ENCODE measurements at regions not wholly inside any gene's neighbourhood (a gene's known extent, or its start where the extent isn't known, plus 50 kb on each side); places are given as distances from the start of the nearest gene placed in this dataset.
"Not testable (repeated sequence)": the region's sequence is repeated elsewhere in the genome, so short reads cannot be mapped to it uniquely, and the experiment has no call there.

GRCh38 chr5:158607088-158607487 is 492.6 kb downstream of the EBF1 start:
- in situ Hi-C loops (cut with MboI; ENCODE audit: low sequenced_read_pairs): no loop called here

- in situ Hi-C loops (cut with MboI; ENCODE audit: low sequenced_read_pairs): no loop called here
Measured at GRCh38 chr5:158606233-158606632, 493.5 kb downstream of the EBF1 start.

GRCh38 chr5:158602981-158603380 is 496.7 kb downstream of the EBF1 start:
- in situ Hi-C loops (cut with MboI; ENCODE audit: low sequenced_read_pairs): no loop called here

- in situ Hi-C loops (cut with MboI; ENCODE audit: low sequenced_read_pairs): no loop called here
Measured at GRCh38 chr5:158601118-158601517, 498.6 kb downstream of the EBF1 start.

- in situ Hi-C loops (cut with MboI; ENCODE audit: low sequenced_read_pairs): no loop called here
Measured at GRCh38 chr5:158600679-158601078, 499.0 kb downstream of the EBF1 start.

- in situ Hi-C loops (cut with MboI; ENCODE audit: low sequenced_read_pairs): no loop called here
Measured at GRCh38 chr5:158599157-158599556, 500.6 kb downstream of the EBF1 start.

- in situ Hi-C loops (cut with MboI; ENCODE audit: low sequenced_read_pairs): no loop called here
Measured at GRCh38 chr5:158594595-158595242, 505.0 kb downstream of the EBF1 start.

- in situ Hi-C loops (cut with MboI; ENCODE audit: low sequenced_read_pairs): no loop called here
Measured at GRCh38 chr5:158593925-158594324, 505.8 kb downstream of the EBF1 start.

- in situ Hi-C loops (cut with MboI; ENCODE audit: low sequenced_read_pairs): no loop called here
Measured at GRCh38 chr5:158591301-158591863, 508.3 kb downstream of the EBF1 start.

- in situ Hi-C loops (cut with MboI; ENCODE audit: low sequenced_read_pairs): no loop called here
Measured at GRCh38 chr5:158590746-158591300, 508.9 kb downstream of the EBF1 start.

GRCh38 chr5:158589939-158590338 is 509.8 kb downstream of the EBF1 start:
- in situ Hi-C loops (cut with MboI; ENCODE audit: low sequenced_read_pairs): no loop called here

GRCh38 chr5:158588617-158589016 is 511.1 kb downstream of the EBF1 start:
- in situ Hi-C loops (cut with MboI; ENCODE audit: low sequenced_read_pairs): no loop called here

GRCh38 chr5:158586054-158586453 is 513.7 kb downstream of the EBF1 start:
- in situ Hi-C loops (cut with MboI; ENCODE audit: low sequenced_read_pairs): no loop called here

GRCh38 chr5:158582669-158583068 is 517.0 kb downstream of the EBF1 start:
- in situ Hi-C loops (cut with MboI; ENCODE audit: low sequenced_read_pairs): not testable (repeated sequence)

GRCh38 chr5:158573829-158574228 is 525.9 kb downstream of the EBF1 start:
- in situ Hi-C loops (cut with MboI; ENCODE audit: low sequenced_read_pairs): no loop called here

- in situ Hi-C loops (cut with MboI; ENCODE audit: low sequenced_read_pairs): no loop called here
Measured at GRCh38 chr5:158570502-158570901, 529.2 kb downstream of the EBF1 start.

GRCh38 chr5:158569534-158569933 is 530.2 kb downstream of the EBF1 start:
- in situ Hi-C loops (cut with MboI; ENCODE audit: low sequenced_read_pairs): no loop called here

GRCh38 chr5:158565017-158565789 is 534.5 kb downstream of the EBF1 start:
- in situ Hi-C loops (cut with MboI; ENCODE audit: low sequenced_read_pairs): no loop called here

- in situ Hi-C loops (cut with MboI; ENCODE audit: low sequenced_read_pairs): no loop called here
Measured at GRCh38 chr5:158563760-158564390, 535.8 kb downstream of the EBF1 start.

GRCh38 chr5:158561562-158562190 is 538.0 kb downstream of the EBF1 start:
- in situ Hi-C loops (cut with MboI; ENCODE audit: low sequenced_read_pairs): no loop called here

GRCh38 chr5:158560170-158560569 is 539.5 kb downstream of the EBF1 start:
- in situ Hi-C loops (cut with MboI; ENCODE audit: low sequenced_read_pairs): no loop called here

All from HL-60/S4 treated with phorbol 12-myristate 13-acetate at 8.2 ng/mL for 4 days and 3 days (cell line).